ENCODE measurements at regions not wholly inside any gene's neighbourhood (a gene's known extent, or its start where the extent isn't known, plus 50 kb on each side); places are given as distances from the start of the nearest gene placed in this dataset.

GRCh38 chr15:67945131-67945530, 105.3 kb upstream of the RNU6-1 start:
- TF ChIP-seq, protein P1, sequence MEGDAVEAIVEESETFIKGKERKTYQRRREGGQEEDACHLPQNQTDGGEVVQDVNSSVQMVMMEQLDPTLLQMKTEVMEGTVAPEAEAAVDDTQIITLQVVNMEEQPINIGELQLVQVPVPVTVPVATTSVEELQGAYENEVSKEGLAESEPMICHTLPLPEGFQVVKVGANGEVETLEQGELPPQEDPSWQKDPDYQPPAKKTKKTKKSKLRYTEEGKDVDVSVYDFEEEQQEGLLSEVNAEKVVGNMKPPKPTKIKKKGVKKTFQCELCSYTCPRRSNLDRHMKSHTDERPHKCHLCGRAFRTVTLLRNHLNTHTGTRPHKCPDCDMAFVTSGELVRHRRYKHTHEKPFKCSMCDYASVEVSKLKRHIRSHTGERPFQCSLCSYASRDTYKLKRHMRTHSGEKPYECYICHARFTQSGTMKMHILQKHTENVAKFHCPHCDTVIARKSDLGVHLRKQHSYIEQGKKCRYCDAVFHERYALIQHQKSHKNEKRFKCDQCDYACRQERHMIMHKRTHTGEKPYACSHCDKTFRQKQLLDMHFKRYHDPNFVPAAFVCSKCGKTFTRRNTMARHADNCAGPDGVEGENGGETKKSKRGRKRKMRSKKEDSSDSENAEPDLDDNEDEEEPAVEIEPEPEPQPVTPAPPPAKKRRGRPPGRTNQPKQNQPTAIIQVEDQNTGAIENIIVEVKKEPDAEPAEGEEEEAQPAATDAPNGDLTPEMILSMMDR (IDR thresholded peaks at IDR 0.05; ENCODE audit: low read depth, low read length, poor library complexity, severe bottlenecking) = no peak
- TF ChIP-seq EZH2phosphoT487 (IDR thresholded peaks at IDR 0.05; ENCODE audit: borderline replicate concordance, low read length) = no peak
